Esophagus squamous epithelium (tissue), 5 donors: ENCODE measurements at regions not wholly inside any gene's neighbourhood (a gene's known extent, or its start where the extent isn't known, plus 50 kb on each side); places are given as distances from the start of the nearest gene placed in this dataset.

Experiments
- DNase-seq: peaks from one replicate; lab custom pipeline; 2025; lab: John Stamatoyannopoulos, UW
- H3K27ac ChIP-seq, 4 donors: fragments of 200-600 bp; sonication (generic); one replicate each; pipeline ENCODE4 v1.5.1; 2016 to 2019; ENCODE audit warnings: mild to moderate bottlenecking in 1 of 4
- H3K27me3 ChIP-seq, 4 donors: fragments of 200-600 bp; sonication (generic); 1 replicate in 3 of 4; 2 replicates in 1 of 4; pipeline versions ENCODE4 v1.5.1 to v1.6.0; 2017 to 2021; ENCODE audit warnings: antibody characterized with exemption in 1 of 4
- H3K36me3 ChIP-seq, 3 donors: fragments of 200-600 bp; sonication (generic); one replicate each; pipeline ENCODE4 v1.5.1; 2016 to 2019
- H3K4me1 ChIP-seq, 3 donors: fragments of 200-600 bp; sonication (generic); one replicate each; pipeline ENCODE4 v1.5.1; 2017 to 2019
- H3K4me3 ChIP-seq, 4 donors: fragments of 200-600 bp; sonication (generic); 1 replicate in 3 of 4; 2 replicates in 1 of 4; pipeline ENCODE4 v1.5.1; 2016 to 2019; ENCODE audit warnings: mild to moderate bottlenecking in 2 of 4, moderate library complexity in 1 of 4
- H3K9me3 ChIP-seq, 3 donors: fragments of 200-600 bp; sonication (generic); one replicate each; pipeline ENCODE4 v1.5.1; 2016 to 2019
- POLR2A ChIP-seq, 4 donors: fragments of 450-650 bp; IDR thresholded peaks; one replicate each; pipeline ENCODE4 v1.6.1; 2017; ENCODE audit warnings: antibody characterized with exemption in 4 of 4, mild to moderate bottlenecking in 4 of 4, moderate library complexity in 3 of 4
- WGBS, 2 donors: methylation state at CpG; one replicate each; pipeline ENCODE4 v1.1.5; 2018; 5-methylcytosine and 5-hydroxymethylcytosine counted together
- intact Hi-C: fragments of 100-400 bp; cut with DNase I; formaldehyde crosslinking; loops from one replicate; pipeline ENCODE4 v1.15.0; 2022
- TF ChIP-seq, protein P1 (sequence below), 6 experiments: fragments of 450-650 bp in 4 of 6; fragments of 200-600 bp in 2 of 6; sonication (generic) in 2 of 6; IDR thresholded peaks; one replicate each; pipeline ENCODE4 v1.5.1; 2016 to 2019; ENCODE audit warnings: antibody characterized with exemption in 6 of 6, mild to moderate bottlenecking in 4 of 6, moderate library complexity in 4 of 6
- donor health status: DM: yes; HTN: yes; CAD: no.

DNA sequence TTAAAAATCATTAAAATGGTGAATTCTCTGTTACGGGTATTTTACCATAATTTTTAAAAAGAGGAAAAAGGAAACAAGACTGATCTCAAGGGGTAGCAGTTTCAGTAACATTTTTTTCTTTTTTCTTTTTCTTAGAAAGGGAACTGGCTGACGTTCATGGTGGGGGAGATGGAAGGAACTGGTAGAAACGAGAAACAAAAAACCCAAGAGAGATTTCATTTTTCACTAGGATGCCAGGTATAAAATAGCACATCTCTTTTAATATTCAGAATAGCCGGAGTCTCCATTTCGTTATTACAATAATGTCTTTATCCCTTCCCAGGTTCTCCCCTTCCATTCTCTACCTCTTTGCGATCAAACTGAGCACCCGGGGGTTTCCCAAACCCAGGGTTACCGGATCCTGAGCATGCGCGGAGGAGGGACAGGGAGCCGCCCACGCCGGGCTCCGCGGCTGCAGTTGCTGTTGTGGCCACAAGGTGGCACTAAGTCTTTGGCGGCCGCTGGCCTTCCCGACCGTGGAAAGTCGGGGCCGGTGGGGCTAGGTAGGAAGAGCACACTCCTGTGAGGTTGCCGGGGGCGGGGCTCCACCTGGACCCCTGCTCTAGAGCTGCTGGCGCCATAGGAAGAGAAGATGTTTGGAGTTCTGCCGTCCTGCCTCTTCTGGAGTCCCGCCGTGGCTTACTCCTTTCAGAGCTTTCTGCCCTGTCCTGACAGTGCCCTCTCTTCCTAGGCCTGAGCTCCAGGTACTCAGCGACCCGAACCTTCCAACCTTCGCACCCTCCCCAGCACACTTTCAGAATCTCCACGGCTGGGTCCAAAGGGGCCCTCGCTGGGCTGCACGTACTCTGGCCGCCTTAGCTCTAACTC lies 146.8 kb downstream of the SH3BGRL2 start:
- DNase-seq, result no peak
- WGBS, 2 donors, result 20 to 42% methylated on average over 17 to 22 of the region's 34 CpGs

DNA sequence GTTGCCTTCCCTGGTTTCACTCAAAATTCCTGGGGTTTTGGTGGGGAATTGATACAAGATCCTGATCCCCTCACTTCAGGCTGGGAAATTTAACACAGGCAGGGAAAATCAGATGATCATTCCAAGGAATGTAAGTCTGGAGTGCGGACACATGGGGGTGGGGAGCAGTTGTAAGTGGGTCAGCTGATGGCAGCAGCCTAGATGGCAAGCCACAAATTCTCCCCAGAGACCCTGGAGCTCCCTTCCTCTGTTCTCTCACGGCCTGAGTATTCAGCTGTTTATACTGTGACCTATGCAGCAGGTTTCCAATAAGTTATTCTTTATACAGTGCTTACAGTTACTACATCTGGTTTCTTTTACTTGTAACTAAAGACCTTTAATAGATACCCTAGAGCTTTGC lies 144.9 kb downstream of the SH3BGRL2 start:
- Histone ChIP-seq H3K27ac (no peak overlapping the region), H3K4me1 (peaks cover 4 to 10% (median 5%) of the 10 kb centered on the region in 3 donors), H3K36me3 (no peaks in the 10 kb centered on the region), H3K4me3 (no peak overlapping the region), H3K9me3 (no peaks in the 10 kb centered on the region), H3K27me3 (no peaks in the 10 kb centered on the region)
- TF ChIP-seq, protein P1, sequence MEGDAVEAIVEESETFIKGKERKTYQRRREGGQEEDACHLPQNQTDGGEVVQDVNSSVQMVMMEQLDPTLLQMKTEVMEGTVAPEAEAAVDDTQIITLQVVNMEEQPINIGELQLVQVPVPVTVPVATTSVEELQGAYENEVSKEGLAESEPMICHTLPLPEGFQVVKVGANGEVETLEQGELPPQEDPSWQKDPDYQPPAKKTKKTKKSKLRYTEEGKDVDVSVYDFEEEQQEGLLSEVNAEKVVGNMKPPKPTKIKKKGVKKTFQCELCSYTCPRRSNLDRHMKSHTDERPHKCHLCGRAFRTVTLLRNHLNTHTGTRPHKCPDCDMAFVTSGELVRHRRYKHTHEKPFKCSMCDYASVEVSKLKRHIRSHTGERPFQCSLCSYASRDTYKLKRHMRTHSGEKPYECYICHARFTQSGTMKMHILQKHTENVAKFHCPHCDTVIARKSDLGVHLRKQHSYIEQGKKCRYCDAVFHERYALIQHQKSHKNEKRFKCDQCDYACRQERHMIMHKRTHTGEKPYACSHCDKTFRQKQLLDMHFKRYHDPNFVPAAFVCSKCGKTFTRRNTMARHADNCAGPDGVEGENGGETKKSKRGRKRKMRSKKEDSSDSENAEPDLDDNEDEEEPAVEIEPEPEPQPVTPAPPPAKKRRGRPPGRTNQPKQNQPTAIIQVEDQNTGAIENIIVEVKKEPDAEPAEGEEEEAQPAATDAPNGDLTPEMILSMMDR (IDR thresholded peaks at IDR 0.05), result no peak
- TF ChIP-seq POLR2A (IDR thresholded peaks at IDR 0.05), result no peak
- DNase-seq, result no peak
- intact Hi-C loops, result loop anchor here (5.0 kb wide), 1 partner anchor 91 kb away; no protein-coding TSS in a partner anchor
- 45 to 79% methylated on average over 2 of the region's 2 CpGs for WGBS, 2 donors

More for the DNA sequence above, 146.8 kb downstream of the SH3BGRL2 start:
- intact Hi-C loops, result loop anchor here (5.0 kb wide), 1 partner anchor 89 kb away; no protein-coding TSS in a partner anchor
- Histone ChIP-seq H3K9me3 (no peaks in the 10 kb centered on the region), H3K27ac (no peak overlapping the region), H3K36me3 (no peaks in the 10 kb centered on the region), H3K4me1 (peaks cover 4 to 10% (median 5%) of the 10 kb centered on the region in 3 donors), H3K27me3 (no peaks in the 10 kb centered on the region), H3K4me3 (peak overlapping the region; percentile 14 to 56 (median 28))
- no peak for TF ChIP-seq POLR2A (IDR thresholded peaks at IDR 0.05)
- TF ChIP-seq, protein P1 (IDR thresholded peaks at IDR 0.05), result peak; percentile 91 to 99 (median 96)

DNA sequence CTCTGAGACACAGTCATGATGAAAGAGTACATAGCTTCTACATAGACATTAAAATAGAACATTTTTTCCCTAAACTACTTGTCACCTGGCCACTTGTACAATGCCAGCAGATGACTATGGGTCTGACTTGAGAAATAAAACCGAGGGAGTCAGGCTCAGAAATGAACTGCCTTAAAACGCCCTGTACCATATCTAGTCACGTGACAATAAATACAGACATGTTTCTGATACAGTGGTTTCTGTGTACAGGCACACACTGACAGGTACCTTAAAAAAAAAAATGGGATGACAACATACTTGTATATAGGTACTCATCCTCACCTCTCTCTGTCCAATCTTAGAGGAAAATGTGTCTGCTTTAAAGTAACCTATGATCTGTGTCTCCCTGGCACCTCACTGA lies 144.1 kb downstream of the SH3BGRL2 start:
- DNase-seq, result no peak
- intact Hi-C loops, result loop anchor here (5.0 kb wide), 1 partner anchor 92 kb away; no protein-coding TSS in a partner anchor
- Histone ChIP-seq H3K27me3 (no peaks in the 10 kb centered on the region), H3K36me3 (no peaks in the 10 kb centered on the region), H3K27ac (no peak overlapping the region), H3K9me3 (no peaks in the 10 kb centered on the region), H3K4me1 (peaks cover 4 to 10% (median 5%) of the 10 kb centered on the region in 3 donors), H3K4me3 (no peak overlapping the region)
- TF ChIP-seq, protein P1 (IDR thresholded peaks at IDR 0.05), result no peak
- no peak for TF ChIP-seq POLR2A (IDR thresholded peaks at IDR 0.05)
- WGBS, 2 donors, result 76 to 79% methylated on average over 3 of the region's 3 CpGs

DNA sequence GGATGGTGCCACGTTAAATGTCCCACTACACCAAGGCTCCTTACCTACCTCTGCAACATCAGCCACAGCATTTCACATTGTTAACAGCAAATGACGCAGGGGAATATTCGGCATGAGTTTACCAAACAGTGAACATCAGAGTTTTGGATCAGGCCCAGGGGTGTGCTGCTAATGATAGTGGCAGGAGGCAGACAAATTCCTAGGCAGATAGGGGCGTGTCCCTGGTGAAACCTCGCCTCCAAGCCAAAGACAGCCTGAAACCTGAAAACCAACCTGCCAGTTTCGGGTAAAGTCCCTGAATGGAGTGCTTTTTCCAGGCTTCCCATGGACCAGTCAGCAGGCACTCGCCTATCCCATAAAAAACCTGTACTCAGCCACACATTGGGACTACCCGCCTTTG lies 133.6 kb downstream of the SH3BGRL2 start:
- Histone ChIP-seq H3K36me3 (no peaks in the 10 kb centered on the region), H3K27me3 (no peaks in the 10 kb centered on the region), H3K4me1 (peaks cover 0 to 8% (median 0%) of the 10 kb centered on the region in 3 donors), H3K4me3 (no peak overlapping the region), H3K9me3 (no peaks in the 10 kb centered on the region), H3K27ac (no peak overlapping the region)
- WGBS, 2 donors, result 43 to 52% methylated on average over 5 to 8 of the region's 8 CpGs
- intact Hi-C loops, result no loop called here
- TF ChIP-seq POLR2A (IDR thresholded peaks at IDR 0.05), result no peak
- TF ChIP-seq, protein P1 (IDR thresholded peaks at IDR 0.05), result no peak
- no peak for DNase-seq

DNA sequence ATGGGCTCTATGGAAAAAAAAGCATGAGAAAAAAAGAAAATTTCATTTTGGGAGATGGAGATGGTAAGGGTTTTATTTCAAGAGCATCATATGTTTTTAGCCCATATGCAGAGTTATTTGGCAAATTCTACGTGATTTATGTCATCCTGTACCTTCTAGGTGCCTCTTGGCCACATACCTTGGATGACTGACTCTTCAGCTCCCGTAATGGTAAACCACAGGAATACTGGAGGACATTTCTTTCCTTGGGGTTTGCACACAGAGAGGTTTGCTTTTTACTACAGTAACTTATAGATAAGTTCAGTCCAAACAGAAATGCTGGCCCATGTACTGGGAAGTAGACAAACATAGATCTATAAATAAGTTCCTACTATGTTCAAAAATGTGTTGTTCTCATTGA lies 132.2 kb downstream of the SH3BGRL2 start:
- DNase-seq, result no peak
- no peak overlapping the region for H3K4me3 ChIP-seq
- 69 to 70% methylated on average over 2 of the region's 2 CpGs for WGBS, 2 donors
- H3K4me1 ChIP-seq, result peaks cover 0 to 8% (median 0%) of the 10 kb centered on the region in 3 donors
- H3K27me3 ChIP-seq, result no peaks in the 10 kb centered on the region
- no peaks in the 10 kb centered on the region for H3K36me3 ChIP-seq
- no peak for TF ChIP-seq POLR2A (IDR thresholded peaks at IDR 0.05)
- TF ChIP-seq, protein P1 (IDR thresholded peaks at IDR 0.05), result no peak
- H3K27ac ChIP-seq, result no peak overlapping the region
- H3K9me3 ChIP-seq, result no peaks in the 10 kb centered on the region
- intact Hi-C loops, result no loop called here
